Neuron (in vitro differentiated cells): ENCODE measurements at regions not wholly inside any gene's neighbourhood (a gene's known extent, or its start where the extent isn't known, plus 50 kb on each side); places are given as distances from the start of the nearest gene placed in this dataset.

Experiments
- H2AFZ ChIP-seq: one replicate; pipeline ENCODE4 v1.6.1; 2013; ENCODE audit warnings: low read depth, mild to moderate bottlenecking, inconsistent platforms, low read length, moderate library complexity
- H3K27me3 ChIP-seq: one replicate; pipeline ENCODE4 v1.6.1; 2013; ENCODE audit warnings: low read length; ENCODE audit not compliant: insufficient read depth
- H3K36me3 ChIP-seq: one replicate; pipeline ENCODE4 v1.6.1; 2013; ENCODE audit warnings: low read length; ENCODE audit not compliant: insufficient read depth
- H3K4me1 ChIP-seq: one replicate; pipeline ENCODE4 v1.6.1; 2013; ENCODE audit warnings: low read length; ENCODE audit not compliant: insufficient read depth
- H3K4me3 ChIP-seq: 2 replicates; pipeline ENCODE4 v1.5.1; 2013; ENCODE audit warnings: mild to moderate bottlenecking, low read length, moderate library complexity
- H3K9me3 ChIP-seq: one replicate; pipeline ENCODE4 v1.6.1; 2013; ENCODE audit warnings: low read length

- H3K4me1 ChIP-seq, result no peaks in the 10 kb centered on the region
- no peak overlapping the region for H3K4me3 ChIP-seq
- H3K27me3 ChIP-seq, result no peaks in the 10 kb centered on the region
- H3K36me3 ChIP-seq, result no peaks in the 10 kb centered on the region
- no peaks in the 10 kb centered on the region for H3K9me3 ChIP-seq
- no peak overlapping the region for H2AFZ ChIP-seq
These were observed 129.5 kb upstream of the CPEB4 start for GRCh38 chr5:173758676-173759075.

GRCh38 chr5:173759691-173760090, 128.5 kb upstream of the CPEB4 start:
- H2AFZ ChIP-seq, result no peak overlapping the region
- H3K36me3 ChIP-seq, result no peaks in the 10 kb centered on the region
- H3K27me3 ChIP-seq, result no peaks in the 10 kb centered on the region
- no peak overlapping the region for H3K4me3 ChIP-seq
- no peaks in the 10 kb centered on the region for H3K9me3 ChIP-seq
- H3K4me1 ChIP-seq, result peaks cover 5% of the 10 kb centered on the region

GRCh38 chr5:173760461-173761177, 127.5 kb upstream of the CPEB4 start:
- H3K4me3 ChIP-seq, result no peak overlapping the region
- H3K9me3 ChIP-seq, result no peaks in the 10 kb centered on the region
- peaks cover 7% of the 10 kb centered on the region for H3K4me1 ChIP-seq
- H2AFZ ChIP-seq, result no peak overlapping the region
- H3K27me3 ChIP-seq, result no peaks in the 10 kb centered on the region
- H3K36me3 ChIP-seq, result no peaks in the 10 kb centered on the region

GRCh38 chr5:173761178-173761513, 127.0 kb upstream of the CPEB4 start:
- H3K36me3 ChIP-seq, result no peaks in the 10 kb centered on the region
- no peaks in the 10 kb centered on the region for H3K9me3 ChIP-seq
- no peak overlapping the region for H3K4me3 ChIP-seq
- H3K4me1 ChIP-seq, result peaks cover 10% of the 10 kb centered on the region
- H3K27me3 ChIP-seq, result no peaks in the 10 kb centered on the region
- no peak overlapping the region for H2AFZ ChIP-seq

GRCh38 chr5:173762045-173762444, 126.1 kb upstream of the CPEB4 start:
- Histone ChIP-seq H3K4me3 (no peak overlapping the region), H3K9me3 (no peaks in the 10 kb centered on the region), H2AFZ (no peak overlapping the region), H3K4me1 (peaks cover 10% of the 10 kb centered on the region), H3K27me3 (no peaks in the 10 kb centered on the region), H3K36me3 (no peaks in the 10 kb centered on the region)

GRCh38 chr5:173762930-173763329, 125.2 kb upstream of the CPEB4 start:
- peaks cover 10% of the 10 kb centered on the region for H3K4me1 ChIP-seq
- no peaks in the 10 kb centered on the region for H3K36me3 ChIP-seq
- no peak overlapping the region for H3K4me3 ChIP-seq
- H3K9me3 ChIP-seq, result no peaks in the 10 kb centered on the region
- H3K27me3 ChIP-seq, result no peaks in the 10 kb centered on the region
- H2AFZ ChIP-seq, result no peak overlapping the region

GRCh38 chr5:173763410-173763809, 124.7 kb upstream of the CPEB4 start:
- H2AFZ ChIP-seq, result no peak overlapping the region
- H3K9me3 ChIP-seq, result no peaks in the 10 kb centered on the region
- no peaks in the 10 kb centered on the region for H3K27me3 ChIP-seq
- no peak overlapping the region for H3K4me3 ChIP-seq
- H3K36me3 ChIP-seq, result no peaks in the 10 kb centered on the region
- H3K4me1 ChIP-seq, result peaks cover 10% of the 10 kb centered on the region

GRCh38 chr5:173764332-173765028, 123.7 kb upstream of the CPEB4 start:
- Histone ChIP-seq H3K27me3 (no peaks in the 10 kb centered on the region), H2AFZ (peak overlapping the region; percentile 32), H3K4me1 (peaks cover 10% of the 10 kb centered on the region), H3K9me3 (no peaks in the 10 kb centered on the region), H3K36me3 (no peaks in the 10 kb centered on the region), H3K4me3 (no peak overlapping the region)

- Histone ChIP-seq H3K4me1 (peaks cover 10% of the 10 kb centered on the region), H3K36me3 (no peaks in the 10 kb centered on the region), H3K9me3 (no peaks in the 10 kb centered on the region), H2AFZ (no peak overlapping the region), H3K27me3 (no peaks in the 10 kb centered on the region), H3K4me3 (no peak overlapping the region)
These were observed 123.0 kb upstream of the CPEB4 start for GRCh38 chr5:173765029-173765644.

- H3K9me3 ChIP-seq, result no peaks in the 10 kb centered on the region
These were observed 122.5 kb upstream of the CPEB4 start for GRCh38 chr5:173765661-173766060.

GRCh38 chr5:173767574-173768266, 120.4 kb upstream of the CPEB4 start:
- Histone ChIP-seq H2AFZ (no peak overlapping the region), H3K36me3 (no peaks in the 10 kb centered on the region), H3K27me3 (no peaks in the 10 kb centered on the region), H3K4me3 (no peak overlapping the region), H3K9me3 (no peaks in the 10 kb centered on the region), H3K4me1 (peaks cover 16% of the 10 kb centered on the region)

More at GRCh38 chr5:173765661-173766060, 122.5 kb upstream of the CPEB4 start:
- H2AFZ ChIP-seq, result no peak overlapping the region
- no peak overlapping the region for H3K4me3 ChIP-seq
- H3K27me3 ChIP-seq, result no peaks in the 10 kb centered on the region
- no peaks in the 10 kb centered on the region for H3K36me3 ChIP-seq
- peaks cover 10% of the 10 kb centered on the region for H3K4me1 ChIP-seq

- H3K4me3 ChIP-seq, result no peak overlapping the region
- H3K27me3 ChIP-seq, result no peaks in the 10 kb centered on the region
- no peaks in the 10 kb centered on the region for H3K36me3 ChIP-seq
- no peaks in the 10 kb centered on the region for H3K9me3 ChIP-seq
- H3K4me1 ChIP-seq, result peaks cover 16% of the 10 kb centered on the region
- no peak overlapping the region for H2AFZ ChIP-seq
These were observed 119.8 kb upstream of the CPEB4 start for GRCh38 chr5:173768267-173768806.

GRCh38 chr5:173768891-173769290, 119.3 kb upstream of the CPEB4 start:
- Histone ChIP-seq H3K4me3 (no peak overlapping the region), H3K27me3 (no peaks in the 10 kb centered on the region), H3K36me3 (no peaks in the 10 kb centered on the region), H3K9me3 (no peaks in the 10 kb centered on the region), H2AFZ (no peak overlapping the region), H3K4me1 (peaks cover 16% of the 10 kb centered on the region)
